ENCODE measurements at regions not wholly inside any gene's neighbourhood (a gene's known extent, or its start where the extent isn't known, plus 50 kb on each side); places are given as distances from the start of the nearest gene placed in this dataset.

DNA sequence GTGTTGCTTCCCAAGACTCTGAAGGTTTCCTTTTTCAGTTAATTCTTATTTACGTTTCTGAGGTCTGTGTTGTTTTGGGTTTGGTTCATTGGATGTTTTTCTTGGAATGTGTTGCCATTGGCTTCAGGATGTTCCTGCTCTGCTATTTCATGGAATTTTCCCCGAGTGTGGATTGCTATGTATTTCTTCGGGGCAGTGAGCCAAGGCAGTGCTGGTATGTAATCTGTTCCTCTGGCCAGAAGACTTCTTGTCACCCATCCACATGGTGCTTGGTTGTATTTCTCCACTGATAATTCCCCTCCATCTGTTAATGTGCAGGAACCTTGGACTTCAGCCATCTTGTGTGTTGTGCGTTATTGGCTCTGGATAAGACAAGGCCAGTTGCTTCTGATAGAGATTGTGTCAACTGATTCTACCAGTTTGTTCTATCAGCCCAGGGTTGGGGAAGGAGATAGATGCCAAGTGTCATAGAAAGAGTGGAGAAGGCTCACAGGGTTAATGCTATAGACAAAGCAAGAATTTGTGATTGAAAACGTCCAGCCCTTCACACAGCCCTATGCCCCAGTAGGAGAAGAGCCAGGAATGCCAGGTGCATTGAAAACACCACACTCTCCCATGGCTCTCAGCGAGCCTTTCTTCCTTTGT is 505.2 kb downstream of the PLPP3 start:
- TF ChIP-seq, protein P1, sequence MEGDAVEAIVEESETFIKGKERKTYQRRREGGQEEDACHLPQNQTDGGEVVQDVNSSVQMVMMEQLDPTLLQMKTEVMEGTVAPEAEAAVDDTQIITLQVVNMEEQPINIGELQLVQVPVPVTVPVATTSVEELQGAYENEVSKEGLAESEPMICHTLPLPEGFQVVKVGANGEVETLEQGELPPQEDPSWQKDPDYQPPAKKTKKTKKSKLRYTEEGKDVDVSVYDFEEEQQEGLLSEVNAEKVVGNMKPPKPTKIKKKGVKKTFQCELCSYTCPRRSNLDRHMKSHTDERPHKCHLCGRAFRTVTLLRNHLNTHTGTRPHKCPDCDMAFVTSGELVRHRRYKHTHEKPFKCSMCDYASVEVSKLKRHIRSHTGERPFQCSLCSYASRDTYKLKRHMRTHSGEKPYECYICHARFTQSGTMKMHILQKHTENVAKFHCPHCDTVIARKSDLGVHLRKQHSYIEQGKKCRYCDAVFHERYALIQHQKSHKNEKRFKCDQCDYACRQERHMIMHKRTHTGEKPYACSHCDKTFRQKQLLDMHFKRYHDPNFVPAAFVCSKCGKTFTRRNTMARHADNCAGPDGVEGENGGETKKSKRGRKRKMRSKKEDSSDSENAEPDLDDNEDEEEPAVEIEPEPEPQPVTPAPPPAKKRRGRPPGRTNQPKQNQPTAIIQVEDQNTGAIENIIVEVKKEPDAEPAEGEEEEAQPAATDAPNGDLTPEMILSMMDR (IDR thresholded peaks at IDR 0.05; ENCODE audit: insufficient read depth, low read length): no peak
- TF ChIP-seq REST (IDR thresholded peaks at IDR 0.05; ENCODE audit: insufficient replicate concordance, low read depth): no peak
